ENCODE measurements at regions not wholly inside any gene's neighbourhood (a gene's known extent, or its start where the extent isn't known, plus 50 kb on each side); places are given as distances from the start of the nearest gene placed in this dataset.

DNA sequence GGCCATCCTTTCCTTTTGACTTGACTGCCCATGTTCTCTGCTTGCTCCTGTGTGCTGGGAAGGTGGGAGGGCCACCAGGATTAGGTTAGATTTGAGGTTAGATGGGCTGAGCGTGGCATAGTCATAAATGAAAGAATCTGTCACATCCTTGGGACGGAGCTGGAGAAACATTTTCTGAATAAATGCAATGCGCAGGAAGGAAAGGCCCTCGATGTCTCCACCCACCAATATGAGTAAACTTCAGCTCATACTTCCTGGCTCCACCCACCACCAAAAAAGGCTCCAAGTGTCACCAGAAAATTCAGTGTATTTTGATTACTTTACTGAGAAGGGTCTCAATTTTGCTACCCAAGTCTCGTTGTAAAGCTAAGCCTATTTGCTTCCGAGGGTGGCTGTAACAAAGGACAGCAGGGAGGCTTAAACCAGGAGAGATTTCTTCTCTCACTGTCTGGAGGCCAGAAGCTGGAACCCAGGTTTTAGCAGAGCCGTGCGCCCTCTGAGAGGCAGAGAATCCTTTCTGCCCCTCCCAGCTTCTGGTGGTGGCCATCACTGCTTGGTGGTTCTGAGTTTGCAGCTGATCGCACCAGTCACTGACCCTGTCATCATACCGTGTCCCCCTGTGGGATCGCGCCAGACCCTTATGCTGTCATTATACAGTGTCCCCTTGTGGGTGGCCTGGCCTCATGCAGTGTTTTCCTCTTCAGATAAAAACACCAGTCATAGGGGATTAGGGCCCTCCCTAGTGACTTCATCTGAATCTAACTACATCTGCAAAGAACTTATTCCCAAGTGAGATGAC lies 137.8 kb downstream of the TTLL2 start:
- no peaks in the 10 kb centered on the region for H3K9me3 Mint-ChIP-seq
- H3K4me3 Mint-ChIP-seq, result no peak overlapping the region
- TF ChIP-seq, protein P1, sequence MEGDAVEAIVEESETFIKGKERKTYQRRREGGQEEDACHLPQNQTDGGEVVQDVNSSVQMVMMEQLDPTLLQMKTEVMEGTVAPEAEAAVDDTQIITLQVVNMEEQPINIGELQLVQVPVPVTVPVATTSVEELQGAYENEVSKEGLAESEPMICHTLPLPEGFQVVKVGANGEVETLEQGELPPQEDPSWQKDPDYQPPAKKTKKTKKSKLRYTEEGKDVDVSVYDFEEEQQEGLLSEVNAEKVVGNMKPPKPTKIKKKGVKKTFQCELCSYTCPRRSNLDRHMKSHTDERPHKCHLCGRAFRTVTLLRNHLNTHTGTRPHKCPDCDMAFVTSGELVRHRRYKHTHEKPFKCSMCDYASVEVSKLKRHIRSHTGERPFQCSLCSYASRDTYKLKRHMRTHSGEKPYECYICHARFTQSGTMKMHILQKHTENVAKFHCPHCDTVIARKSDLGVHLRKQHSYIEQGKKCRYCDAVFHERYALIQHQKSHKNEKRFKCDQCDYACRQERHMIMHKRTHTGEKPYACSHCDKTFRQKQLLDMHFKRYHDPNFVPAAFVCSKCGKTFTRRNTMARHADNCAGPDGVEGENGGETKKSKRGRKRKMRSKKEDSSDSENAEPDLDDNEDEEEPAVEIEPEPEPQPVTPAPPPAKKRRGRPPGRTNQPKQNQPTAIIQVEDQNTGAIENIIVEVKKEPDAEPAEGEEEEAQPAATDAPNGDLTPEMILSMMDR (conservative IDR thresholded peaks at IDR 0.05), result no peak
- H3K36me3 Mint-ChIP-seq, result no peaks in the 10 kb centered on the region
- H3K27ac Mint-ChIP-seq, result no peak overlapping the region
- no peaks in the 10 kb centered on the region for H3K4me1 Mint-ChIP-seq (ENCODE audit: unreplicated experiment)
- no peak for DNase-seq (ENCODE audit: extremely low spot score, unreplicated experiment)
- H3K27me3 Mint-ChIP-seq, result peaks cover 5% of the 10 kb centered on the region

DNA sequence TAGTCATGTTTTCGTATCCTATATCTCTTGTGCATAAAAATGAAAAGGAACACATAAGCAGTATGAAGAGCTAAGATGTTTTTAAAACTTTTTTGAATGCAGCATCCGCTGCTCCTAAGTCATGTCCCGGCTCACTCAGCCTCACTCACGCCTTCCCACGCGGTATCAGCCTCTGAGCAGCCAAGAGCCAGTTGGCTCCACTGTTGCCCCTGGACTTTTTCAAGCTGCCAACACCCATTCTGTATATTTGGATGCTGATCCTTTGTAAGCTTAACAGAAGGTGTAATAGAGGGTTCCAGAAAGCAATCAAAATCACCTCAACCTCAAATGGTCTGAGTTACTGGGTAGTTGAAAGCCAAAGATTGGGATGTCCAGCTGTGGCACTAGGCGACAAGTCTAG lies 139.3 kb downstream of the TTLL2 start:
- H3K4me1 Mint-ChIP-seq (ENCODE audit: unreplicated experiment), result peaks cover 2% of the 10 kb centered on the region
- no peak for DNase-seq (ENCODE audit: extremely low spot score, unreplicated experiment)
- H3K27me3 Mint-ChIP-seq, result peaks cover 5% of the 10 kb centered on the region
- TF ChIP-seq, protein P1 (conservative IDR thresholded peaks at IDR 0.05), result no peak
- no peak overlapping the region for H3K27ac Mint-ChIP-seq
- no peak overlapping the region for H3K4me3 Mint-ChIP-seq
- no peaks in the 10 kb centered on the region for H3K36me3 Mint-ChIP-seq
- no peaks in the 10 kb centered on the region for H3K9me3 Mint-ChIP-seq

DNA sequence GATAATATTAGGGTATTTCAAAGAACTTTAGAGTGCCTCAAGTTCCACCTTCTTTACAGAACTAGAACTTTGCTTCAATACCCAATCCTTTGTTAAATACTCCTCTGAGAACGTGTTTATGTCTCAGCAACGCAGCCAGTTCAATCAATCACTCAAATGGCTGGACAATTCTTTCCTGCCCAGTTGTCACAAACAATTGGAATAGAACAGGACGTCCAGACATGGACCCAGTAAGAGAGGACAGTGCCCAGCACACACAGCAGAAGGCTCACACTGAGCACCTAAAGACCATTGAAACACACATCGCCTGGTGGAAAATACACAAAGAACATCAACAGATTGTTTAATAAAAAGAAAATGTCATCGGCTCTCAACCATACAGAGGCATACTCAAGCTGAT lies 140.6 kb downstream of the TTLL2 start:
- Mint-ChIP-seq H3K9me3 (no peaks in the 10 kb centered on the region), H3K27me3 (peaks cover 5% of the 10 kb centered on the region), H3K36me3 (no peaks in the 10 kb centered on the region), H3K4me3 (no peak overlapping the region), H3K27ac (no peak overlapping the region), H3K4me1 (ENCODE audit: unreplicated experiment) (peaks cover 4% of the 10 kb centered on the region)
- no peak for DNase-seq (ENCODE audit: extremely low spot score, unreplicated experiment)
- TF ChIP-seq, protein P1 (conservative IDR thresholded peaks at IDR 0.05), result no peak

DNA sequence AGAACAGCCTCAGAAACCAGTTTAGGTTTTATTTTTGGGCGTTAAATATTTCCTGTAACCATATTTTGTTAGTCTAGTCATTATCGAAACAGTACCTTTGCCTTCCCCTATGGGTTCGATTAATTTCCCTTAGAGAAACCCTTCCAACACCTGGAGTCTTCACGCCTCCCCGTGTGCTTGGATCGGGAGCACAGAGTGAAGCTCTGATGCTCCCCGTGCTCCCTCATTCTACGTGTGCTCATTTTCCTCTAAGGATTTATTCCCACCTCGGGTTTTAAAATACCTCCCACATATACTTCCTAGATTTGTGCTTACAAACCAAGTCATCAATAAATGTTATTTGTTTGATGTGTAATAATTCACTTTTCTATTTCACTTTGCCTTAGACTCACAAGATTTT lies 142.4 kb downstream of the TTLL2 start:
- Mint-ChIP-seq H3K4me1 (ENCODE audit: unreplicated experiment) (peaks cover 5% of the 10 kb centered on the region), H3K36me3 (no peaks in the 10 kb centered on the region), H3K9me3 (no peaks in the 10 kb centered on the region), H3K27ac (no peak overlapping the region), H3K4me3 (no peak overlapping the region), H3K27me3 (no peaks in the 10 kb centered on the region)
- TF ChIP-seq, protein P1 (conservative IDR thresholded peaks at IDR 0.05), result no peak
- no peak for DNase-seq (ENCODE audit: extremely low spot score, unreplicated experiment)

DNA sequence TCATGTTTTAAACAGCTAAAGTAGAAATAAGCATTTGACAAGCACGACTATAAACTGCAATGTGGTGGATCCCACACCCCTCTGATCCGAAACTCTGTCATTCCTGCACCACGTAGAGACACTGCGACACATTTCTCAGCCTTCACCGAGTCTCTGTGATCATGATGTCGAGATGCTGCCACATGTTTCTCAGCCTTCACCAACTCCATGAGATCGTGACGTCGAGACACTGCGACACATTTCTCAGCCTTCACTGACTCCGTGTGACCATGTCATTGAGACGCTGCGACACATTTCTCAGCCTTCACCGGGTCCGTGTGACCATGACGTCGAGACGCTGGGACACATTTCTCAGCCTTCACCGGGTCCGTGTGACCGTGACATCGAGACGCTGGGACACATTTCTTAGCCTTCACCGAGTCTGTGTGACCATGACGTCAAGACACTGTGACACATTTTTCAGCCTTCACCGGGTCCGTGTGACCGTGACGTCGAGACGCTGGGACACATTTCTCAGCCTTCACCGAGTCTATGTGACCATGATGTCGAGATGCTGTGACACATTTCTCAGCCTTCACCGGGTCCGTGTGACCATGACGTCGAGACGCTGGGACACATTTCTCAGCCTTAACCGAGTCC lies 143.0 kb downstream of the TTLL2 start:
- TF ChIP-seq, protein P1 (conservative IDR thresholded peaks at IDR 0.05), result no peak
- H3K4me3 Mint-ChIP-seq, result no peak overlapping the region
- H3K4me1 Mint-ChIP-seq (ENCODE audit: unreplicated experiment), result peaks cover 12% of the 10 kb centered on the region
- no peaks in the 10 kb centered on the region for H3K9me3 Mint-ChIP-seq
- no peak overlapping the region for H3K27ac Mint-ChIP-seq
- H3K36me3 Mint-ChIP-seq, result no peaks in the 10 kb centered on the region
- DNase-seq (ENCODE audit: extremely low spot score, unreplicated experiment), result no peak
- no peaks in the 10 kb centered on the region for H3K27me3 Mint-ChIP-seq
